NB4 (cell line): ENCODE measurements at regions not wholly inside any gene's neighbourhood (a gene's known extent, or its start where the extent isn't known, plus 50 kb on each side); places are given as distances from the start of the nearest gene placed in this dataset.

Experiments used
- CTCF ChIP-seq: IDR thresholded peaks from one replicate; pipeline ENCODE4 v1.5.1; 2012; ENCODE audit warnings: low read depth, low read length
- POLR2A ChIP-seq: IDR thresholded peaks from 2 replicates; pipeline ENCODE4 v1.6.1; 2011; ENCODE audit warnings: mild to moderate bottlenecking; ENCODE audit not compliant: insufficient read length; ENCODE audit errors: extremely low read depth

GRCh38 chr17:13409455-13409854, 192.3 kb downstream of the HS3ST3A1 start:
- TF ChIP-seq POLR2A (no peak), CTCF (no peak)
